Left lobe of liver (tissue), 2 donors: ENCODE measurements at regions not wholly inside any gene's neighbourhood (a gene's known extent, or its start where the extent isn't known, plus 50 kb on each side); places are given as distances from the start of the nearest gene placed in this dataset.

Experiments used
- ATAC-seq: fragments of 200-7000 bp; cut with Tn5 transposase; one replicate; pipeline ENCODE4 v1.9.1; 2020; ENCODE audit warnings: mild to moderate bottlenecking, moderate library complexity
- DNase-seq: peaks from one replicate; pipeline ENCODE4 v3.0.0-alpha.2; 2020; ENCODE audit warnings: low spot score
- donor health status: DM: no; HTN: no; CAD: no; lungs with moderate emphysema.
- donor health status: DM: no; HTN: yes; CAD: no.

DNA sequence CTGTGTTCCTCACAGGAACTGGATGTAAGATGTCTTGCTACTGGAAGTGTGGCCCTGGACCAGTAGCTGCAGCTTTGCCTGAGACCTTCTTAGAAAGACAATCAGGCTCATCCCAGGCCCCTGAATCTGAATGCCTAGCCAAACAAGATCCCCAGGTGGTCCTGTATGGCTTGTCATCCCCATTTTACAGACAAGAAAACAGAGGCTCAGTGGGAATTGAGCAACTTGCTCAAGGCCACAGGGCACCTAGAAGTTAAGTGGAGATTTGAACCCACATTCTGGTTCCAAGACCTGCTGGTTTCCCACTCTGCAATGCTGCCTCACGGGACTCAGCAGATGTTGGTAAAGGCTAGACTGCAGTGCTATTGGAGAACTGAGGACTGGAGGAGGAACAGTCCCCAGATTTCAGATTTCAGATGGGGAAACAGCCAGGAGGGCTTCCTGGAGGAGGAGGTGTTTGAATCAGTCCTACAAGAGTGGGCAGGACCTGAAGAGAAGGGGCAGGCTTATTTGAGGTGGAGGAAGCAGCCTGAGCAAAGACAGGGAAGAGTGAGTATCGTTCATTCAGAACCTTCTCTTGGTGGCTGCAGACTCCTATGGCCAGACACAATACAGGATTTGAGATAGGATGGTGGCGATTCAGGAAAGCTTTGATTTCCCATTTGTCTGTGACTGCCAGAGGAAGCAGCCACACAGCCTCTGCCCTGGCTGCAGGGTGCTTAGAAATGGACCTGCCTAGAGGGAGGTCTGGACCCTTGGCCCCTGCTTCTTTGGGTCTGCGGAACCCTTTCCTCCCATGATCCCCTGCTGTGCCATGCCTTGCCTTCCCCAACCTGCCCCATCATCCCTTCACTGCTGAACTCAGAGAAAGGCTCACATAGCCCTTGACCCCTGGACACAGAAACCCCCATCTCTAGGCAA, 233.4 kb upstream of the NLRP1 start:
- no peak for ATAC-seq
- no peak for DNase-seq

DNA sequence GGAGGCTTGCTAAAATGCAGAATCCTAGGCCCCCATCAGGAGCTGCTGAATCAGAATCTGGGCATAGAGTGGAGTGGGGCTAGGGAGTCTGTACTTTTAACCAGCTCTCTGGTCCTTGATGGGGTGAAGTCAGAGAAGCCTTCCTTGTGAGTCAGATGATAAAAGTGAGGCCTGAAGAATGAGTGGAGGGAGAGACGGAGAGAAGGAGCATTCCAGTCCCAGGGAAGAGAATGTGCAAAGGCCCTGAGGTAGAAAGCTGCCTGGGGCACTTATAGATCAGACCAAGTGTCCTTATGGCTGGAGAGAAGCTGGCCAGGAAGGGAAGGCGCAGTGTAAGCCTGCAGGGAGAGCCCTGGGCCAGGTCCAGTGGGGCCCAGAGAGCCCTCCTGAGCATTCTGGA, 235.1 kb upstream of the NLRP1 start:
- ATAC-seq: no peak
- DNase-seq: no peak

DNA sequence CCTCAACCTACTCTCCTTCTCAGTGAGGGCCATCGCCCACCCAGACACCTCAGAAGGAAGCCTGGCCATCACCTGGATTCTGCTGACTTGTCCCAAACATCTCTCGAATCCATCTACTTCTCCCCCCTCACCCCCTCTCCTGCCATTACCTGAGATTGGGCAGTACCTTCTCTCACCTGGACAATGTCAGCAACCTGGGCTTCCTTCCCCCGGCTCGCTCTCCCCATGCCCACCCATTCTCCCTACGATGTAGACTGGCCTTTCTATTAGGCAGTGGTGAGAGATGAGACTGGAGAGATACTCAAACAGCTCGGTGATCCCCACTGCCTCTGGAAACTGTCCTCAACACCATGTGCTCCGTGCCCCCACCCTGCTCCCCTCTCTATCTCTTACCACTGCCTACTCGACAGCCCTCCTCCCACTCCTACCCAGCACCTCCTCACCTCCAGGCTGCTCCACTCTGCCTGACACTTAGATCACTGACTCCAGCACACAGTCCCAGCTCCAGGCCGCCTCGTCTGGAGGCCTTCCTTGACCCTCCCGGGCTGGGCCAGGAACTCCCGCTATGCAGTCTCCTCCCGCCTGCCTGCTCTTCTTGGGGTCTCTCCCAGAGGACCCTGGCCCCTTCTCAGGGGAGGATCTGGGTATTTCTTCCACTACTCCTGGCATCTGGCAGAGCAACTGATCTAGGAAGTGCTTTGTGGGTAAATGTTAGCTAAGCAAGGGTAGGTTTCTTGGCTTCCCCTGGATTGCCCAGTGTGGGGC, 235.8 kb upstream of the NLRP1 start:
- DNase-seq: no peak

DNA sequence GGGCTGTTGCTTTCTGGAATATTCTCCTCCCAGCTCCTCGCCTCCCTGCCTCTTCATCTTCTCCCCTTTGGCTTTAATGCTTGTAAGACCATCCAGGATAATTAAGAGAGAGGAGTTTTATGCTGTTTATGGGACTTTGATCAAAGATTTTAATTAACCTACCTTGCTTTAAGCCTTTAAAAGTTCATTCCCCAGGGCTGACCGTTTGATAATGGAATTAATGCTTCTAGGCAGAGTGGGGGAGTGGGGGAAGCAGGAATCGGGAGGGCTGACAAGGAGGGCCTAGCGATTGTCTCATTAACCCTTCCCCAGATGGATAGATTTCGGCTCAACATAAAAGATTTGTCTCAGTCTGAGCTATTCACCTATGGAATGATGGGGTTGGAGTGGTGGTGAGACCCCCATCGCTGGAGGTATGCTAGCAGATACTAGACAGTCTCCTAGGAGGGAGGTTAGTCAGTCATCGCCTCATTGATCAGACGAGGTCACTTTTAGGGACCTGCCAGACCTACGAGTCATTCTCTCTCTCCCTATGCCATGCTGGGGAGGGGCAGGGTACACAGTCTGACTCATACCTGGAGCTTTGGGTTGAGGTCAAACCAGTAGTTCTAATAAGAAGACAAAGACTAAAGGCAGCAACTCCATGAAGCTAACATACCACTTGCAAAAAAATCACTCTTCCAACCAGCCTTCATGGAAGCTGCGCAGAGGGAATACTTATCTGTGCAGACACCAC, 236.6 kb upstream of the NLRP1 start:
- ATAC-seq: no peak

More for the DNA sequence above, 235.8 kb upstream of the NLRP1 start:
- ATAC-seq: no peak

DNA sequence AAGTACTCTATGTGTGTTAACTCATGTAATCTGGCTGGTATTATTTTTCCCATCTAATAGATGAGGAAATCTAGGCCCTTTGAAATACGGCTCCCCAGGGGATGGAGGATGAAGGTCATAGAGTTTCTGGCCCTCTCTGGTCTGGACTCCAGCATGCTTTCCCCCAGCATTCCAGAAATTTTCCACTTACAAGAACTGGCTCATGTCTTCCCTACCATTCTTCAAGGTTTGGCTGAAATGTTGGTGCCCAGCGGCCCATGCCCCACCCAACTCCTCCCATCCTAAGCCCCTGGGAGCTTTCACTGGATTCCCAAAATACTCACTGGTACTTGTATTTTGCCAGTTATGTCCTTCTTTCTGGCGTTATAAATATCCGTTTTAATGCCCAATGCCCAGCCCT, 237.5 kb upstream of the NLRP1 start:
- DNase-seq (no peak), ATAC-seq (no peak)

More for the DNA sequence above, 236.6 kb upstream of the NLRP1 start:
- no peak for DNase-seq

DNA sequence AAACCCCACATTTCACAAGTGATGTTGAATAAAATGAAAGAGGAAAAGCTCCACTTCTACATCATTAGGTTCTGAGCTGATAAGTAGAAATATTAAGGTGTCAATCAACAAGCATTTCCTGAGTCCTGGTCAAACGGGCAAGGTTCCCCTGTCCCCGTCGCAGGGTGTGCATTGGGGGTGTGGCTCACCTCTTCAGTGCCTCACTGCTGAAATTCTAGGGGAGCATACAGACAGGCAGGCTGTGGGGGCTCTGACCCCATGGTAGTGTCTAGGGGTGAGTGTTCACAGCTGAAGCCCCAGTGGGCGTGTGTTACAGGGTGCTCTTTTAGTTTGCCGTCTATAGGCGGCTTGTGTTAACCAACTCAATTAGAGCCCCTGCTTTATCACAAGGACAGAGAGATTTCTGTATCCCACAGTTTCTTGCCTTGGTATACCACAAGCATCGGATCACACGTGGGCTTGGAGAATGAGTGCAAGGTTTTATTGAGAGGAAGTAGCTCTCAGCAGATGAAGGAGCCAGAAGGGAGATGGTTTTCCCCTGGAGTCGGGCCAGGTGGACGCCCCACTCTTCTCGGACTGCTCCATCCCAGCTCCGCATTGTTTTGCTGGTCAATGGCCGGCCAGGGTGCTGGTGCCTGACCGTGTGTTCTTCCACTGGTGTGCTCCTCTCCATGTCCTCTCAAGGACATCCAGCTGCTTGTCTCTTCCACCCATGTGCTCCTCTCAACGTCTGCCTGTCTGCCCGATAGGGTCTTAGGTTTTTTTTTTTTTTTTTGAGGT, 238.2 kb upstream of the NLRP1 start:
- DNase-seq (no peak), ATAC-seq (no peak)

DNA sequence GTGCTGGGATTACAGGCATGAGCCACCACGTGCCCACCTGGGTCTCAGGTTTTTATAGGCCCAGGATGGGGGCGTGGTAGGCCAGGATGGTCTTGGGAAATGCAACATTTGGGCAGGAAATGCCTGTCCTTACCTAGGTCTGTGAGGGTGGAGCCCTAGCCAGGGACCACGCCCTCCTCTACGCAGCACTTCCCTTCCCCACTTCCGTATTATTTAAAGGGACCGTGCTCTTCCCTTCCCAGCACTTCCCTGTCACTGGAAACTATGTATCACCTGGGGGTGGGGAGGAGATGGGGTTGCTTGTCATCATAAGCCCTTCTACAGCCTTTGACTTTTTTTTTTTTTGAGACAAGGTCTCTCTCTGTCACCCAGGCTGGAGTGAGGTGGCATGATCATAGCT, 238.9 kb upstream of the NLRP1 start:
- ATAC-seq (no peak), DNase-seq (no peak)

DNA sequence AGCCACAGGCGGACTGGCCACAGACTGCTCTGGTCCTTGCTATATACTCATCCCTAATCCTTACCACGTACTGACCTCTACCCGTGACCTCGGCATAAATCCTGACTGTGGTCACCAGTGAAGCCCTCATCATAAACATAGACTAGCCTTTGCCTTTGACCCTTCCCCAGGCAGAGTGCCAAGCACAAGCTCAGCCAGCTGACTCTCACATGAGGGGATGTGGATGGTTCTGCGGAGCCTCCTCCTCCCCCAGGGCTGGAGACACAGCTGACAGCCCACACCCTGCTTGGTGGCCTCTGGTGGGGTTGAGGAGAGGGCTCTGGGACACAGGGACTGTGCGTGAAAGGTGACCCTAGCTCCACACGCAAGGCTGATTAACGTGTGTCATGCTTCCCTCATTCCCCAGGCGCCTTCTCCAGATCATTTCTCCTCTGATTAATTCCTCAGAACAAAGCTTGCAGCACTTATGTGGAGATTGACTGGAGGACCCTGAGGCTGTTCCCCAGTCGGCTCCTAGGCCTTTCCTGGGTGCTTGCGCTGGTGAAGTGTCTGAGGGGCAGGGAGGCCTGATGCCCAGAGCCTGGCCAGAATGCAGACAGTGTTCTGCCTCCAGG, 241.5 kb upstream of the NLRP1 start:
- ATAC-seq: no peak
- no peak for DNase-seq

DNA sequence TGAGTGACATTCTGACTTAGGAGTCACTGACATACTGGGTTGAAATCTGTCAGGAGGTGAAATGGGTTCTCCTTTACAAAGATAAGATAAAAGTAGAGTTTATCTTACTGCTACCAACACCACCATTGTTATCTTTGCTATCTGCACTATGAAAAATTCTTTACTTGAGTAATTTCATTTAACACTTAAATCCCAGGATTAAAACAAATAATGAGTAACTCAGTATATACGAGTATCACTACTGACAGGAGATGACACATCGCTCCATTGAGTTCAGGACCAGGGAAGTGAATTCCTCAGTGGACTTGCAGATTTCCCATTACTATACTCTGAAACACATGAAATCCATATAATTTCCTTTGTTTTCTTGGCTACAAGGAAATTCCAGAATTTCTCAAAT, 242.1 kb upstream of the NLRP1 start:
- no peak for DNase-seq
- ATAC-seq: no peak

DNA sequence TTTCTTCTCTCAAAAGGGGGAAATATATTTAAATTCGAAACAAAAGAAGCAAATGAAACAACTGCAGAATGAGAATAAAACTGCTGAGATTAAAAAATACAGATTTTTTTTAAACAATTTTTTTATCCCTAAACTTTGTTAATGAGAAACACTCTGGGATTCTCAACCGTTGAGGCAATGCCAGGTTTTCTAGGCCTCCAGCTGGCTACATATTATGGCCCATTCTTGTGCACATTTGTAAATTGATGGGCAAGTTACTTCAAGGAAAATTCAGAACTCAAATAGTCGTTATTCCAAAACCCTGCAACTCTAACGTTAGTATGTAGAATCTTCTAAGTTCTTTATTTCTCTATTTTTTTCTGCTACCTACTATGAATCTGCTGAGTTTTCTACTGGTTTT, 239.3 kb upstream of the WSCD1 start:
- ATAC-seq: no peak
- DNase-seq: no peak

DNA sequence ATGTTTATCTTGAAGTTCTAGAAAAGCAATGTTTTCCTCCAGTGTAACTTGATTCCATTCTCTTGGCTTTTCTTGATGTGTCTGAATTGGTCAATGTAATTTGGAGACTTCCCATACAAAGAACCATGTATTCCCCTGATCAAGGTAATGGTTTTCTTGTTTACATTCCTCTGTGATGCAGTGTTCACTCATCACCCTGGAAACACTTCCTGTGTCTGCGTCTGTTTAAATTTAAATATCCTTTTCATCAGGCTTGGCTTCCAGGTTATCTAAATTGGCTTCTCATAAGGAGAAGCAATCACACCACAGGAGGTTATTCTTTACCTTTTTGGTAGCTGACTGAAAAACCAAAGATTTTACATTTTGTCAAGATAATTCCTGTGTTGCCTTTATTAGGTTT, 237.3 kb upstream of the WSCD1 start:
- no peak for DNase-seq
- ATAC-seq: no peak

DNA sequence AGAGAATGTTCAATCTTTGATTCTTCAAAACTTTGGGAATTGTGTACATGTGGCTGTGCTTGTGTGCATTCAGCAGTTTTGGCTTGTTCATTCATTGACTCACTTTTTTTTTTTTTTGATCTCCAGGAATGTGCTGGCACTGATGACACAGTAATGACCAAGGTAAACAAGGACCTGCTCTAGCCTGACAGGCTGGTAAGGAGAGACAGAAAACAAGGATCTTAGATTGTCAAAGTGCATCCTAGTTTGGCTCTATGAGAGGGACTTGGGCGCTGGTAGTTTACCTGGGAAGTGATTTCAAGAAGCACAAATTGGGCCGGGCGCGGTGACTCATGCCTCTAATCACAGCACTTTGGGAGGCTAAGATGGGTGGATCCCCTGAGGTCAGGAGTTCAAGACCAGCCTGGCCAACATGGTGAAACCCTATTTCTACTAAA, 233.1 kb upstream of the WSCD1 start:
- no peak for DNase-seq
- ATAC-seq: peak; percentile 44

DNA sequence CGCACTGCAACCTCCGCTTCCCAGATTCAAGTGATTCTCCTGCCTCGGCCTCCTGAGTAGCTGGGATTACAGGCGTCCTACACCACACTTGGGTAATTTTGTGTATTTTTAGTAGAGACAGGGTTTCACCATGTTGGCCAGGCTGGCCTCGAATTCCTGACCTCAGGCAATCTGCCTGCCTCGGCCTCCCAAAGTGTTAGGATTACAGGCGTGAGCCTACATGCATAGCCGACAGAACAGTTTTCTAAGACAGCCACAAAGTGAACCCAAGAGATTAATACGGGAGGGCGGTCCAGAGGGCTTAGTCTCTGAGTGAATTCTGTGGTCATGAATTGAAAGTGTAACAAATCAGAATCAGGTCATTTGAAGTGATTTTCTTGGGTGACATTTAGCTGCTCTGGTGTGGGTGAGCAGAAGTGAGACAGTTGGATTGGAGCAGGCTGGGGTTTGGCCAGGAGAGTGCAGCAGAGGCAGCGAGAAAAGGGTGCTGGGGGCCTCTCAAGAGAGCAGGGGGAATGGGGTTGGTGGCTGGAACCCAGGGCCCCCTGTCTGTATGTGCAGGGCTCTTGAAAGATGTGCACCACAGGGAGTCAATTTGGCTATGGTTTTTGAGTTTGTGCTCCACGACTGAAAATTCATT, 231.4 kb upstream of the WSCD1 start:
- DNase-seq: no peak
- no peak for ATAC-seq

DNA sequence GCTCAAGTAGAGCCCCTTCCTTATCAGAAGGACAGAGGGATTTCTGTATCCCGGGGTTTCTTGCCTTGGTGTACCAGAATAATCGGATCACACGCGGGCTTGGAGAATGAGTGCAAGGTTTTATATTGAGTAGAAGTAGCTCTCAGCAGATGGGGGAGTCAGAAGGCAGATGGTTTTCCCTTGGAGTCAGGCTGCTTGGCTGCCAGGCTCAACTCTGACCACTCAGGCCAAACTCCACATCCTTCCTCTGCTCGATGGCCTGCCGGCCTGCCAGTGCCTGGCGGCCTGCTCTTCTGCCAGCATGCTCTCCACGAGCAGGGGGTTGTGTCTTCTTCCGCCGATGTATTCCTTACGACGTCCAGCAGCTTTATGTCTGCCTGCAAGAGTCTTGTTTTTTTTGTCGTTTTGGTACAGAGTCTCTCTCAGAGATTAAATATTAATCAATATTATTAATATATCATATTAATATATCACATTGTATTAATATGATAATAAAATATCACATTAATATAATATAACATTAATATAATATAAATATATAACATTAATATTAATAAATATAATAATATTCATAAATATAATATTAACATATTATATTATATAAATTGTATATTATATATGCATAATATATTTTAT, 229.2 kb upstream of the WSCD1 start:
- DNase-seq (no peak), ATAC-seq (no peak)

DNA sequence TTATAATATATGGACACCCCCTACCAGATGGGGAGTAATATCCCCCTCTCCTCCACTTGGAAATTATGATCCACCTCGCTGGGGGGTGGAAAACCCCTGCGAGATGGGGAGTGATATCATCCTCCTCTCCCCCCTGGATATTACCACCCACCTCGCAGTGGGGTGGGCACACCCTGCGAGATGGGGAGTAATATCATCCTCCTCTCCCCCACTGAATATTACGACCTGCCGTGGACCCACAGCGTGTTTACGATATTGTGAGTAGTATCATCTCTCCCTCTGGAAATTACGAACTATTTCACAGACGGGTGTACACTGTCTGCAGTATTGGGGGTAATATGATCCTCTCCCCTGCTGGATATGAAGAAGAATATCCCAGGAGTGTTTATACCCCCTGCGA, 228.3 kb upstream of the WSCD1 start:
- DNase-seq (no peak), ATAC-seq (no peak)

DNA sequence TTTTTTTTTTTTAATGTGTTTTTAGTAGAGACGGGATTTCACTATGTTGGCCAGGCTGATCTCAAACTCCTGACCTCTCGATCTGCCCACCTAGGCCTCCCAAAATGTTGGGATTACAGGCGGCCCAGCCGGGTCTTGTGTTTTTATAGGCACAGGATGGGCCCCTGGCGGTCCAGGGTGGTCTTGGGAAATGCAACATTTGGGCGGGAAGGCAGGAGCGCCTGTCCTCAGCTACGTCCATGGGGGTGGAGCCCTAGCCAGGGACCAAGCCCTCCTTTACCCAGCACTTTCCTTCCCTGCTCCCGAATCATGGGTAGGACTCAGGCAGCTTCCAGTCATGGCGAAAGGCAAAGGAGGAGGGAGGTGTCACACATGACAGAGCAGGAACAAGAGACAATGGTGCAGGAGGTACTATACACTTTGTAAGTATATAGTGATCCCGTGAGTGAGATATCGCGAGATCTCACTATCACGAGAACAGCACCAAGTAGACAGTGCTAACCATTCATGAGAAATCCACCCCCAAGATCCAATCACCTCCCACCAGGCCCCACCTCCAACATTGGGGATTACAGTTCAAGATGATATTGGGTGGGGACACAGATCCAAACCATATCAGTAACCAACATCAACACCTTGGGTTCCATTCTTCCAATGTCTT, 226.7 kb upstream of the WSCD1 start:
- no peak for ATAC-seq
- no peak for DNase-seq

DNA sequence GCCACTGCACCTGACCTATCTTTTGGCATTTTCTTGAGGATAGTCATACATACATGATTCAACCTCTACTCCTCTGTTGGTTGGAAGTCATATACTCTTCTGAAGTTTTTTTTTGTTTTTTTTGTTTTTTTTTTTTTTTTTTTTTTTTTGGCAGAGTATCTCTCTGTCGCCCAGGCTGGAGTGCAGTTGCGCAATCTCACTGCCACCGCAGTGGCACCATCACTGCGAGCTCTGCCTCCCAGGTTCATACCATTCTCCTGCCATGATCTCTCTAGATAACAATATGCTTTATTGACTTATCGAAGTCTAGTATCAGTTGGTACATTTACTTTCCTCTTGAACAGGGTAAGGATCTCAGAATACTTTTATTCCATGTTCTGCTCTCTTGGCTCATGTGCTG, 224.2 kb upstream of the WSCD1 start:
- no peak for ATAC-seq

DNA sequence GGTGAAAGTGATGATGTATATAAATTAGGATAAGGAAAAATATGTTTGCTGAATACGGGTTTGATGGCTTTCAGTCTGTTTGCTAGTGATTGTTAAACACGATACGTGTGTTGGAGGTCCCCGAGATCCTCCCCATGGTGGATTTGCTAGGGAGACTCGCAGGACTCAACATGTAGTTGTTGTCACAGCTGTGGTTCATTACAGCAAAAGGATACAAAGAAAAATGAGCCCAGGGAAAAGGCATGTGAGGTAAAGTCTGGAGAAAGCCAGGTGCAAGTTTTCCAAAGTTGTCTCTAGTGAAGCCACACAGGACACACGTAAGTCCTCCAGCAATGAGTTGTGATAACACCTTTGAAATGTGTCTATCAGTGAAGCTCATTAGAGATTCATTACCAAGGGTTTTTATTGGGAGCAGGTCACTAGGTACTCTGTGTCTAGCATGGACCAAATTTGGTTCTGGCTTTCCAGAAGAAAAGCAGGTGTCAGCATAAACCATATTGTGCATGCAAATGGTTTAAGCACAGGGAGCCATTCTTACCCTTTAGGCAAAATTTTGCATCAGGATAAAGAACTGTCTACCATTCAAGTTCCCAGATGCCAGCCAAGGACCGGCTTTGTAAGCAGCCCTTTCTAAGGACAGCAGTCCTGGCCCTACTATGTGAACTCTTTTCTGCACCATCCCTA, 215.2 kb upstream of the WSCD1 start:
- DNase-seq: no peak
- ATAC-seq: no peak

More for the DNA sequence above, 224.2 kb upstream of the WSCD1 start:
- no peak for DNase-seq
